NCI-H1694 (cell line): ENCODE measurements at regions not wholly inside any gene's neighbourhood (a gene's known extent, or its start where the extent isn't known, plus 50 kb on each side); places are given as distances from the start of the nearest gene placed in this dataset.
"Not testable (repeated sequence)": the region's sequence is repeated elsewhere in the genome, so short reads cannot be mapped to it uniquely, and the experiment has no call there.

Source experiments
- DNase-seq: peaks from one replicate; lab custom pipeline; 2025; lab: John Stamatoyannopoulos, UW

DNA sequence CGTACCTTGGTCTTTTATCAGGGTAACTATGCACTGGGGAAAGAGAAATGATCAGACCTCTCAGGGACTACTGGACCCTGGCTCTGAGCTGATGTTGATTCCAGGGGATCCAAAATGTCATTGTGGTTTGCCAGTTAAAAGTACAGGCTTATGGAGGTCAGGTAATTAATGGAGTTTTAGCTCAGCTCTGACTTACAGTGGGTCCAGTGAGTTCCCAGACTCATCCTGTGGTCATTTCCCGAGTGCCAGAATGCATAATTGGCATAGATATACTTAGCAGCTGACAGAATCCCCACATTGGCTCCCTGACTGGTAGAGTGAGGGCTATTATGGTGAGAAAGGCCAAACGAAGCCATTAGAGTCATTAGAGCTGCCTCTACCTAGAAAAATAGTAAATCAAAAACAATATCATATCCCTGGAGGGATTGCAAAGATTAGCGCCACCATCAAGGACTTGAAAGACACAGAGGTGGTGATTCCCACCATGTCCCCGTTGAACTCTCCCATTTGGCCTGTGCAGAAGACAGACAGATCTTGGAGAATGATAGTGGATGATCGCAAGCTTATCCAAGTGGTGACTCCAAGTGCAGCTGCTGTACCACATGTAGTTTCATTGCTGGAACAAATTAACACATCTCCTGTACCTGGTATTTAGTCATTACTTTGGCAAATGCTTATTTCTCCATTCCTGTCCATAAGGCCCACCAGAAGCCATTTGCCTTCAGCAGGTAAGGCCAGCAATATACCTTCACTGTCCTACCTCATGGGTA, 152.4 kb downstream of the THBS2 start:
- DNase-seq = no peak

DNA sequence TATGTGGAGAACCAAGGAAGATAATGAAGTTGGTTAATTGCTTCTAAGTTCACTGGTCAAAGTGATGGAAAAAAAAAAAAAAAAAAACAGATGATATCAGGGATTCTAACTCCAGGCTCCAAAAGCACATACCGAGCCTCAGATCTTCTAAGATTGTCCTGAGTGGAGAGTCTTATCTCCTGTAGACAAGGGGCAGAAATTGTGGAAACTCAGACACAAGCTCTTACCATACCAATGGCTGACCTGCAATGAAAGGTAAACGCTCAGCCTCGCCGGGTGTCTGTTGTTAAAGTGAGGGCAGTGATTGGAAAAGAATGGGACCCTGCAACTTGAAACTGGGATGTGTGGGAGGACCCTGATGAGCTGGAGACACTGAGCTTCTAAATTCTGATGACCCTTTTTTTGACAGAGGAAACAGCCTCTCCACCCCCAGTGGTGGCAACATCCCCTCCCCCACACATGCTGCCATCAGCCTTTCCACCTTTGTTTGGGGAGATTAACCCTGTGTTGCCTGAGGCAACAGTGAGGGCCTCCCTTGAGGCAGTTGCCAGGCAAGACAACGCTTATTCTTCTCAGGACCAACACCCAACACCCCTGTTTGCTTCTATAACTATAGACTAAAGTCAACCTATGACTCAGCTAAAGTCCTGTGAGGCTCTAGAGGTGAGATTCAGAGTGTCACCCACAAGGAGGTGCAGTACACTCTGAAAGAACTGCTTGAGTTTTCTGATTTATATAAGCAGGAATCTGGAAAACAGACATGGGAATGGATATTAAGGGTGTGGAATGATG, 154.0 kb downstream of the THBS2 start:
- DNase-seq = no peak

DNA sequence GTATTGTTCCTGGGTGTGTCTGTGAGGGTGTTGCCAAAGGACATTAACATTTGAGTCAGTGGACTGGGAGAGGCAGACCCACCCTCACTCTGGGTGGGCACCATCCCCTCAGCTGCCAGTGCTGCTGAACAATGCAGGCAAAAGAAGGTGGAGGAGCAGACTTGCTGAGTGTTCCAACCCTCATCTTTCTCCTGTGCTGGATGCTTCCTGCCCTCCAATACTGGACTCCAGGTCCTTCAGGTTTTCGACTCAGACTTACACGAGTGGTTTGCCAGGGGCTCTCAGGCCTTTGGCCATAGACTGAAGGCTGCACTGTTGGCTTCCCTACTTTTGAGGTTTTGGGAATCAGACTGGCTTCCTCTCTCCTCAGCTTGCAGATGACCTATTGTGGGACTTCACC, 155.0 kb downstream of the THBS2 start:
- not testable (repeated sequence) for DNase-seq

DNA sequence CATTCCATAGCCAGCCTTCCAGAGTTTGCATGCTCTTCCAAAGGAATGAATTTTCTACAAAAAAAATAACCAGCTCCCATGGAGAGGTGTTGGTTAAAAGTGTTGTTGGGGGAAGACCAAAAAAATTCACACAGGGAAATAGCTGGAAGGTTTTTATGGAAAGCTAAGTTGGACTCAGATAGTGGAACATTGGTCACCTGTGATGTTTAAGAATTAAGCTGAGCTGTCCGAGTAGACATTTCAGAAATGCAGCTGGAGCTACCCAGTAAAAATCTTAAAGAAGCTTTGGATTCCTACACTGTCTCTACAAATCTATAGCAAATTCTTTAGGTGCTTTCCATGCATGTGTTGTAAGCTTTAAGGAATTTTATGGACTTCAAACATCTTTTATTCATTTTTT, 155.5 kb downstream of the THBS2 start:
- DNase-seq = no peak

DNA sequence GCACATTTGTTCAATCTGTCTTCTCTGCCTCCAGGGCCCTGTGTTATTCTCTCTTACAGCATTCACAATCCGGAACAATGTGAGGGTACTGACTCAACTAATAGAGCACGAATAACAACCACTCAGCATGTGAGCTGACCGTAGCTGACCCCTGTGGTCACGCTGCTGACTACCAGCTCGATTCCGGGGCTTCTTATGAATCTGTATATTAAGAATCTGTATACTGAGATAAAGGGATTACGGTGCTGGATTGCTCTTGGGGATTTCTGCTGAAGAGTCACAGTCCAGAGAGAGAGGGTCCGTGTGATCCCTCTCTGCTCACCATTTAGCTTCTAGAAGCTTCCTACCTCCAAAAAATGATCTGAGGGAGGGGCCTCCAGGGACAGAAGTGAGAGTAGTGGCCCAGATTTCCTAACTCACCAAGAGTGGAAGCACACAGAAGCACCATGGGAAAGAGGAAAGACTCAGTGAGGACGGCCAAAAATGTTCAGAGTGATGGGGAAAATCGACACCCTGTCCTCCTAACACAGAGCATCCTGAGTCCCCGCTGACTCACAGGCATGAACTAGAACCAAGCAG, 156.2 kb downstream of the THBS2 start:
- no peak for DNase-seq

DNA sequence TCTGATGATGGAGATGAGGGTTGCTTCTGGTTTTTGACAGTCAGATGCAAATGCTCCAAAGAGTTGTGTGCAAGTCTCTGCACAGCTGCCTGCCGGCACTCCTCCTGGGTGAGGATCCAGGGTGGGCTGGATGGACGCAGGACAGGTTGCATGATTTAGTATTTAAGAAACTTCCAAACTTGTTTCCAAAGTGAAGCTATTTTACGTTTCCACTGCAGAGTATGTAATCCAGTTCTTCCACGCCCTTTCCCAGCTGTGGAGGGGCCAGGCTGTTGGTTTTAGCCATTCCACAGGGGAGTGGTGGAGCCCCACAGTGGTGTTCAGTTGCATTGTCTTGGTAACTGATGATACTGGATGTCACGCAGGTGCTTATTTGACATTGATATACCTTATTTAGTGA, 157.3 kb downstream of the THBS2 start:
- no peak for DNase-seq

DNA sequence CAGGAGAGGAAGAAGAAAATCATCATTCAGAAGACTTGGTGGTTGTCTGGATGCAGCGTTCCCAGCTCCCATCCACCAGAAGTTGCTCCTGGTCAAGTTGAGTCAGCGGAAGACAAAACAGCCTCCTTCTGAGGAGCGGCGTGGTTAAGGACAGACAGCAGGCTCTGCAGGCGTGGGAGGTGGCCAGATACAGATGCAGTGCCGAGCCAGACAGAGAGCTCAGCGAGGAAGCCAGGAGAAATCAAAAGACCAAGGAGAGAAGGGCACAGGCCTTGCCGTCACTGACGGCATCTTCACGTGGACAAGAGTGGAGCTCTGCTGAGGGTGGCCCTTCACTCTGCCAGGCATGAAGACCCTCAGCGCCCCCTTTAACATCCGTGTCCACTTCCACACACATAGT, 158.5 kb downstream of the THBS2 start:
- DNase-seq = no peak

DNA sequence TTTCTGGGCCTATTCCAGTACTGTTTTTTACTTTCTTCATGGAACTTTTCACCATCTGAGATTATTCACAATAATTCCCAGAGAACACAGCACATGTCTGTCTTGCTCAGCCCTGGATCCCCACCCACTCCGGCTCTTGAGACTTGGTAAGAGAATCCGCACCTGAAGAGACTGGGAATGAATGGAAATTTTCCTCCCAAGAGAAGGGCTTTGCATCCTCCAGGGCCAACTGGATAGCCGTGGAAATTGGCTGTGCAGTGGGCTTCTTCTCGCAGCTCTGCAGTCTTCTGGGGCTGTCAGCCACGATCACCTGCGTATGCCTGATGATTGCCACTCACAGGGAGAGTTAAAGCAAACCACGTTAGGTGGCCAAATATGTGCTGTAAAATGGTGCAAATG, 159.1 kb downstream of the THBS2 start:
- DNase-seq = no peak

DNA sequence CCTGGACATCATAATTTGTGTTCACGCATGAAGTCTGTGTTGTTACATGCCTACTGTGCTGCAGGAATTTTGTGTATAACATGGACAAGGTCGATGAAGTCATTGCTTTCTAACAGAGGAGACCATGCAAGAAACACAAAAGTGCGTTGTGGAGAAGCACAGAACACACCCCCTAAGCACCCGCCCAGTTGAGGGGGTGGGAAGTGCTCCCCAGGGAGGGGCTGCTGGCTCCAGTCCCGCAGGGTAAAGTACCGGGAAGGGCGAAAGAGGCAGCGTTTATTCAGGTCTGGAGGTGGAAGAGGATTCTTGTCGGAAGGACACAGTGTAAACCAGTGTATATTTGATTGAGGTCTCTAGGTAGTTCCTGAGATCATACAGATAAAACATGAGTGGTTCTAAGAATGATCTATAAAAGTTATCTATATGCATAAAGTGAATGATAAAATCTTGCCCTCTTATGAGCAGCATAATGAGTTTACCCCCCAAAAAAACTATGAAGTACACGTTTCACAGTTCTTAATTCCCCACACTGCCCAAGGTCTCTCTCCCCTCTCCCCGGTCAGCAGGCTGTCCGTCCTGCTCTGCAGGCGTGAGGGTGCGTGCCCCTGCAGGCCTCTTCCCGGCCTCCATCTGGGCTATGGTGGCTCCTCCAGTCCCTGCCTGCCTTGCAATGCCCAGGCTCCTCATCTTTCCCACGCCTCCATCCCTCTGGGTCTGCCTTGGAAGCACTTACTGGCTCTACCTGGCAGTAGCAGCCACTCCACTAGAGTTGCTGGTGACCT, 159.7 kb downstream of the THBS2 start:
- DNase-seq = no peak

DNA sequence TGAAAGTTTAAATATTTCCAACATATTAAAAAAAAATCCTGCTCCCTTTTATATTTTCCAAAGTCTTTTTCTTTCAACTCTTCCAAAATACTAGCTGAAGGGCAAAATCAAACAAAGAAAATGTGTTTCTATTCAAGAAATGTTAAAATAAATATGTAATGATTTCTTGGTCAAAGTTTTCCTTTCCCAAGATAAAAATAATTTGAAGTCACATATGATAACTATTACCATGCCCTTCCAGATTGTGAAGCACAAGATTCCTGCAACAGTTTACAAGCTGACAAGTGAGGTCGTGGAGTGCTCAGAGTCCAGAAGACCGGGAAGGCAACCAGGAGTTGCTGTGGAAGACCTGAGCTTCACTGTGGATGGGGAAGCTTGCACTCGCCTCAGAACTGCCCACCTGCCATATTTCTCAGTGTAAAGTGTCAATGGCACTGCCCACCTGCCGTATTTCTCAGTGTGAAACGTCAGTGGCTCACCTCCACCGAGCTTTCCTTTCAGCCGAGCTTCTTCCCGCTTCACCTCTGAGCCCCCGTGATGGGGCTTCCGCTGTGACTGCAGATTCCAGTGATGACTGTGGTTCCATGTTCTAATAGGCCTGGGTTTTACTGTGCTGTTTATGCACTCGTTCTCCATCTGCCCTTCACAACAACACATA, 160.5 kb downstream of the THBS2 start:
- no peak for DNase-seq

DNA sequence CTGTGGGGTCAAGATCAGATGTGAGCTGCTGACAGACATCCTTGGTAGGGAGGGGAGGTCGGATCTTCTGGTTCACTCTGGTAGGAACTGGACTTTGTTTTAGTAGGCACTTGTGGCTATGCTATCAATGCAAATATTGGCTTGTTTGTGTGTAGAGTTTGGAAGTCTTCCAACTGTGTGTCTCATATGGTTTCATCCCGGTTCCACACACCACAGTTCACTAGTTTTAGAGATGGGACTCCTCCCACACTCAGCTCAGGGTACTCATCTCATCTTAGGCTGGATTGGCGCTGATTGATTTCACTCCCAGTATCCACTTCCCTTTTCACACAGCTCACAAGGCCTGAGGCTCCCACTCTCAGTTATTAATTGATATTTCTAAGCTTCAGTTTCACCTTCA, 161.3 kb downstream of the THBS2 start:
- DNase-seq = no peak

DNA sequence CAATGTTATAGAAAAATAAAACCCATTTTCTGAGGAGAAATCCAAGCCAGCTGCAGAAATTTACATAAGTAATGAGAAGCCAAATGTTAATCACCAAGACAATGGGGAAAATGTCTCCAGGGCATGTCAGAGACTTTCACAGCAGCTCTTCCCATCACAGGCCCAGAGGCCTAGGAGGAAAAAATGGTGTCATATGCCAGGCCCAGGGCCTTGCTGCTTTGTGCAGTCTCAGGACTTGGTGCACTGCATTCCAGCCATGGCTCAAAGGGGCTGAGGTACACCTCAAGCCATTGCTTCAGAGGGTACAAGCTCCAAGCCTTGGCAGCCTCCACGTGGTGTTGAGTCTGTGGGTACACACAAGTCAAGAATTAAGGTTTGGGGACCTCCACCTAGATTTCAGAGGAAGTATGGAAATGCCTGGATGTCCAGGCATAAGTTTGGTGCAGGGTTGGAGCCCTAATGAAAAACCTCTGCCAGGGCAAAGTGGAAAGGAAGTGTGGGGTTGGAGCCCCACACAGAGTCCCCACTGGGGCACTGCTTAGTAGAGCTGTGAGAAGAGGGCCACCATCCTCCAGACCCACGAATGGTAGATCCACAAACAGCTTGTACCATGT, 163.0 kb downstream of the THBS2 start:
- DNase-seq = not testable (repeated sequence)

DNA sequence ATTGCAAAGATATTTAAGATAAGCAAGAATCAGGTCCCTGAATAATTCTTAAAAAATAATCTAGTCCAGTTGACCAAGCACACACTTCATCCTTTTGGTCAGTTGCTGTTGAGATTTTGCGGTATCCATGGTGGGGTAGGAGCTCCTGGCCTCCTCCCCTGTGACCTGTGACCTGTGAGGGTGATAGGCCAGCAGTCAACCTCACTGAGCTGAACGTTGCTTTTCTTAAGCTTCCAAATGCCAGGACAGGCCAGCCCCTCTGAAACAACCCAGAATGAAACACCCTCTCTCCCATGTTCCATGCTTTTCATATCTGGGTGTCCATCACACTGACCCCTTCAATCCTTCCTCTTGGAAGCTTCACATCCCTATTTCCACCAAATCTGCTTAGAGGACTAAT, 164.9 kb downstream of the THBS2 start:
- no peak for DNase-seq

DNA sequence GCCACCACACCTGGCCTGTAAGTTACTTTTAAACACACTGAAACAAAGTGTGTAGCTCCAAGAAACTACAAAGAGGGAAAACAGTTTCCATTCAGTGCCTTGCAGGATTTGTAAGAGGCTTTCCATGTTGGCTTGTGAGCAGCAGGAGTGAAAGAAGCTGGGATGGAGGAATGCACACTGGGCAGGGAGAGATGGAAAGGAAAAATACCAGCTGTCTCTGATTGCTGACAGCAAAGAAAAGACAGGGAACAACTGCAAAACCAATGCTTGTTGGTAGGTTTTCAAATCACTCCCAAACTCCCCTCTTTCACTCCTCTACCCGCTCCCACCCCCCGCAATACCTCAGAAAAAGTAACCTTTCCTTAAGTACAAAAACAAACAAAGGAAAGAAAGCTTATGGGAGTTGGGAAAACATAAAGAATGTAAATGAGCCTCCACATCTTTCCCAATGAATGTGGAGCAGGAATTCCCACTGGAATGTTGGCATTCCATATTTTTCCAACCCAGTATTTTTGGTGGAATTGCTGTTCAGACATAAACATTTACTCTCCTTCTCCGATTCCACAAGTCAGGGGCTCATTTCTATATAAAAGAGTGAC, 166.1 kb downstream of the THBS2 start:
- DNase-seq = no peak

DNA sequence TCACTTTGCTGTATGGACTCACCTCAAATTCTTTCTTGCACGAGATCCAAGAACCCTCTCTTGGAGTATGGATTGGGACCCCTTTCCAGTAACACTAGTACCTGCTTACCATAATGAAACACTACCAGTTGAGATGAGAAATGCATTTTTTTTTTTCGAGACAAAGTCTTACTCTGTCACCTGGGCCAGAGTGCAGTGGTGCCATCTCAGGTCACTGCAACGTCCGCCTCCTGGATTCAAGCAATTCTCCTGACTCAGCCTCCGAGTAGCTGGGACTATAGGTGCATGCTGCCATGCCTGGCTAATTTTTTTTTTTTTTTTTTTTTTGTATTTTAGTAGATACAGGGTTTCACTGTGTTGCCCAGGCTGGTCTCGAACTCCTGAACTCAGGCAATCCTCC, 167.0 kb downstream of the THBS2 start:
- not testable (repeated sequence) for DNase-seq

DNA sequence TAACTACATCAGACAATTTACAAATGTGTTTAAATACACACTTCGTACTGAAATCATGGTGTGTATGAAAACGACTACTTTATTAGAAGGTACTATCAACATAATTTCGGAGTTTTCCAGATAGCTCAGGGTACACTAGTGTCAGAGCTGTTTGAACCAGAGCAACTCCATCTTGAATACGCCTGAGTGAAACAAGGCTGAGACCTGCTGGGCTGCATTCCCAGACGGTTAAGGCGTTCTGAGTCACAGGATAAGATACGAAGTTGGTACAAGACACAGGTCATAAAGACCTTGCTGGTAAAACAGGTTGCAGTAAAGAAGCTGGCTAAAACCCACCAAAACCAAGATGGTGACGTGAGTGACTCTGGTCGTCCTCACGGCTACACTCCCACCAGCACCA, 167.6 kb downstream of the THBS2 start:
- DNase-seq = no peak

DNA sequence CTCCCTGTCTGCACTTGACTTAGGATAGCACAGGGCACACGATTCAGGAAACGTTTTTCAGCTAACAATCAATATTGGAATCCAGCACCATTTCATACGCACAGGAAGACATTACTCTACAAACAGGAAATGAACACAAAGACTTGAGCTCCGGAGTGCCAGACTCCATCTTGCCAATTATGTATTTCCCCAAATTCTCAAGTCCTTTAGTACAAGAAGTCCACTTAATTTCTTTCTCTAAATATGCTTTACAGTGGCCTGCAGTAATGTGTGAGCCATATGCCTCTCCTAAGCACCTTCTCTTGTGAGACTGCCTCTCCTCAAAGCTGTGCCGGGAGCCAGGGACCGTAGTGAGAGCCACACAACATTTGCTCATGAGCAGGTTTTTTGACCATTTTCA, 168.2 kb downstream of the THBS2 start:
- DNase-seq = no peak

DNA sequence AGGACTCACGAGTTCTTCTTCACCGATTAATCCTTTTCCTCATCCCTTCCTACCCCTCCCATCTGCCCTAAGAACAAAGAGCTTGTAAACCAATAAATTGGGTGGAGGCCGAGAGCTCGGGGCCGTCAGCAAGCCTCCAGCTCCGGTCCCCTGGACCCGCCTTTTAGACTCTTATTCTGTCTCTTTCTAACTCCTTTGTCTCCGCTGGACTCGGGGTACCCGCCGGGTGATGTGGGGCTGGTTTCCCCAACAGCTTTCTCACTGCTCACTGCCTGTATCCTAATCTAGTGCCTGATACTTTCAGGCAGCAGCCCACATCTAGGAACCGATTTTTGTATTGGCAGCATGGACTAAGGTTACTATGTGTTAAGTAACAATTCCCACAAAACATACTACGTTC, 169.1 kb downstream of the THBS2 start:
- not testable (repeated sequence) for DNase-seq

DNA sequence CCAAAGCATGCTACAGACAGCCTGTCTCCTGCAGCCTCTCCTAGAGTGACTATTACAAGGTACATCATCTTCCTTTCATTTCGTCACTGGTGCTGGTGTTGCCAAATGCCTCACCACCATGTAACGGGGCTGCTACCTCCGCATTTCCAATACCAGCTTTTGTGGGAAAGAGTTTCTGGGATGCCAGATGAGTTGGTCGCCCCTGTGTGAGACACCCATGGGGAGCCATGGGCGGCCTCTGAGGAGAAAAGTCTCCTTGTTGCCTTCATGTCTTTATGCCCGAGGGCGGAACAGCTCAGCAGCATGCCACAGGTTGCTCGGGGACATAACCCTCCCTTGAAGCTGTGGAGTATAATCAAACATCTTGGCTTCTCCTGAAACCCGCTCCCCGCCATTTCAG, 169.6 kb downstream of the THBS2 start:
- no peak for DNase-seq

DNA sequence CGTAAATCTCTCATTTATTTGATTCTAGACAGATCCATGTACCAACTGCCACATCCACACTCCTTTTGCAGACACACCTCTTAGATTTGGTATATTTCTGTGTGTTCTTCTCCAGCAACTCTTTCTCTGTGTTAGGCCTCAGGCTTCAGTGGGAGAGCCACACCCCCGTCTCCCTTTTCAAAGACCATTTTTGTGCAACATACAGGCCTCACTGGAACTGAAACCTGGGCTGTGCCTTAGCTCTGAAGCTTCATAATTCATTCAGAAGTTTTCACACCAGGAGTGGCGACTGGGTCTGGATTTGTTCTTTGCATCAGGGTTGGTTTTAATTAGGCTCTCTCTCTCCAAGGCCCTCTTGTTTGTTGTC, 170.2 kb downstream of the THBS2 start:
- no peak for DNase-seq
